K562 (cell line): ENCODE measurements at regions not wholly inside any gene's neighbourhood (a gene's known extent, or its start where the extent isn't known, plus 50 kb on each side); places are given as distances from the start of the nearest gene placed in this dataset.

Experiments used
- ATAC-seq: fragments of 200-7000 bp; cut with Tn5 transposase; 3 replicates; pipeline ENCODE4 v1.9.1; 2020; ENCODE audit warnings: moderate library complexity
- BruUV-seq: library from RNA; stranded (reverse); fragments of 400-500 nt; replicated peaks from 2 replicates; lab custom pipeline; 2021; lab: Mats Ljungman, UMichigan
- CTCF ChIA-PET: fragments of 300-600 bp; formaldehyde crosslinking; extraction: SDS; loops from one replicate; lab custom pipeline; 2021; ENCODE audit warnings: low intra/inter-chr PET ratio; lab: Yijun Ruan, JAX
- POLR2A ChIA-PET: fragments of 300-600, 350-650 bp; sonication (Branson Sonifier 250); formaldehyde crosslinking; extraction: SDS; loops from one replicate; lab custom pipeline; 2021; ENCODE audit warnings: antibody characterized with exemption, inconsistent platforms; lab: Yijun Ruan, JAX
- DNase-seq, 4 experiments: peaks; one replicate each; pipeline versions ENCODE4 v3.0.0 to v3.0.0-alpha.2; 2011 to 2018; ENCODE audit warnings: low spot score in 3 of 4, mixed read lengths in 3 of 4; ENCODE audit errors: extremely low read depth in 1 of 4
- FAIRE-seq: peaks from 2 replicates; lab custom pipeline; 2011; peaks lifted over from hg19 to GRCh38; lab: Jason Lieb, UNC
- H2AFZ ChIP-seq: 2 replicates; pipeline ENCODE4 v1.6.0; 2011; ENCODE audit warnings: low read depth, low read length, control low read depth, inconsistent platforms
- H3K27ac ChIP-seq: fragments of 200-600 bp; 3 replicates; pipeline ENCODE4 v1.8.0; 2011; ENCODE audit warnings: low read depth, mild to moderate bottlenecking, control low read depth, inconsistent platforms, low read length, moderate library complexity, mixed read lengths; ENCODE audit errors: extremely low read depth
- H3K27me3 ChIP-seq, 2 experiments: fragments of 300-600 bp in 1 of 2; 2 replicates in 1 of 2; 3 replicates in 1 of 2; pipeline versions ENCODE4 v1.6.0 to v1.8.0; 2011; ENCODE audit warnings: inconsistent platforms in 2 of 2, low read length in 2 of 2, mild to moderate bottlenecking in 1 of 2, mixed read lengths in 1 of 2, moderate library complexity in 1 of 2; ENCODE audit not compliant: control insufficient read depth in 2 of 2, insufficient read depth in 2 of 2
- H3K36me3 ChIP-seq: fragments of 300-600 bp; 3 replicates; pipeline ENCODE4 v1.8.0; 2011; ENCODE audit warnings: mild to moderate bottlenecking, low read length, inconsistent platforms; ENCODE audit not compliant: control insufficient read depth, insufficient read depth
- H3K4me1 ChIP-seq, 2 experiments: fragments of 200-600 bp in 1 of 2; replicated peaks in 1 of 2; 2 replicates in 1 of 2; 3 replicates in 1 of 2; pipeline versions ENCODE4 v1.5.1 to v1.8.0; 2011; ENCODE audit warnings: inconsistent platforms in 2 of 2, low read length in 2 of 2, mild to moderate bottlenecking in 1 of 2, mixed read lengths in 1 of 2, moderate library complexity in 1 of 2; ENCODE audit not compliant: control insufficient read depth in 2 of 2, insufficient read depth in 2 of 2
- H3K4me2 ChIP-seq: 2 replicates; pipeline ENCODE4 v1.6.1; 2011; ENCODE audit warnings: low read length, control low read depth, inconsistent platforms, mixed read lengths; ENCODE audit not compliant: insufficient read depth
- H3K4me3 ChIP-seq: fragments of 200-600 bp; sonication (generic), shearing (Covaris generic); 2 replicates; pipeline ENCODE4 v1.5.1; 2016; ENCODE audit warnings: control low read depth, inconsistent platforms
- H3K79me2 ChIP-seq: fragments of 200-600 bp; 3 replicates; pipeline ENCODE4 v1.8.0; 2011; ENCODE audit warnings: low read length, inconsistent platforms; ENCODE audit not compliant: control insufficient read depth, insufficient read depth
- H3K9ac ChIP-seq, 2 experiments: 2 replicates each; pipeline versions ENCODE4 v1.6.0 to v1.6.1; 2011; ENCODE audit warnings: low read depth in 2 of 2, low read length in 2 of 2, control low read depth in 1 of 2, inconsistent platforms in 1 of 2, mild to moderate bottlenecking in 1 of 2, mixed read lengths in 1 of 2; ENCODE audit not compliant: insufficient read depth in 1 of 2
- H3K9me1 ChIP-seq: one replicate; pipeline ENCODE4 v1.6.0; 2011; ENCODE audit warnings: inconsistent platforms, mild to moderate bottlenecking, low read length, moderate library complexity; ENCODE audit not compliant: control insufficient read depth, insufficient read depth
- H3K9me3 ChIP-seq: replicated peaks from 2 replicates; pipeline ENCODE4 v1.5.1; 2011; ENCODE audit warnings: low read depth, low read length, inconsistent platforms; ENCODE audit not compliant: control insufficient read depth, insufficient read depth
- H4K20me1 ChIP-seq: replicated peaks from 2 replicates; pipeline ENCODE4 v1.6.1; 2011; ENCODE audit warnings: low read length, inconsistent platforms, mixed read lengths; ENCODE audit not compliant: control insufficient read depth, insufficient read depth
- CTCF ChIP-seq, 3 experiments: IDR thresholded peaks in 2 of 3; conservative IDR thresholded peaks in 1 of 3; 2 replicates each; pipeline ENCODE4 v1.5.1; 2011 to 2012; ENCODE audit warnings: low read length in 3 of 3, mild to moderate bottlenecking in 3 of 3, control low read depth in 2 of 3, improper control_type of control experiment in 1 of 3, inconsistent platforms in 1 of 3, low read depth in 1 of 3, mixed read lengths in 1 of 3, moderate library complexity in 1 of 3; ENCODE audit not compliant: insufficient read depth in 2 of 3
- RAD21 ChIP-seq, 2 experiments: fragments of 250-450 bp in 1 of 2; fragments of 450-650 bp in 1 of 2; sonication (Bioruptor Pico) in 1 of 2; formaldehyde crosslinking in 1 of 2; IDR thresholded peaks in 1 of 2; conservative IDR thresholded peaks in 1 of 2; 2 replicates each; pipeline versions ENCODE4 v1.4.0 to v1.8.0; 2020 to 2022; ENCODE audit warnings: mild to moderate bottlenecking in 2 of 2, moderate library complexity in 1 of 2
- ZNF780A ChIP-seq: fragments of 250-450 bp; sonication (Bioruptor Pico); IDR thresholded peaks from 2 replicates; pipeline ENCODE4 v1.5.0; 2021; ENCODE audit warnings: mild to moderate bottlenecking
- WGBS: fragments of 100-300 bp; shearing (Covaris generic); methylation state at CpG from one replicate; pipeline ENCODE4 v1.1.6; 2016; ENCODE audit warnings: low coverage, mixed read lengths; ENCODE audit not compliant: insufficient coverage; ENCODE audit errors: missing lambda C conversion rate; 5-methylcytosine and 5-hydroxymethylcytosine counted together
- in situ Hi-C: fragments of 300-500 bp; cut with MboI; formaldehyde crosslinking; loops from 4 replicates; pipeline ENCODE4 v1.15.0; 2018; ENCODE audit warnings: inconsistent platforms, mixed read lengths
- intact Hi-C: fragments of 100-400 bp; cut with micrococcal nuclease; formaldehyde crosslinking; loops from 2 replicates; pipeline ENCODE4 v1.14.2; 2022

- Histone ChIP-seq H3K4me1 (no peaks in the 10 kb centered on the region), H3K27me3 (no peaks in the 10 kb centered on the region), H3K27ac (no peak overlapping the region), H3K4me3 (no peak overlapping the region)
- BruUV-seq, result no TSS peak
- DNase-seq, result peak; percentile 7 to 14 (median 11)
- peak; percentile 8 to 34; a peak in 2 of 4 replicates for TF ChIP-seq RAD21 (CRISPR knock-in tag; conservative IDR thresholded peaks at IDR 0.05 in 1 of 2, IDR thresholded peaks at IDR 0.05 in 1 of 2)
- TF ChIP-seq CTCF (IDR thresholded peaks at IDR 0.05 in 2 of 3, conservative IDR thresholded peaks at IDR 0.05 in 1 of 3; ENCODE audit: insufficient read depth in 2 of 3, low read depth in 1 of 3, low read length in 3 of 3), result peak in 2 of 3 experiments; percentile 42 to 43; a peak in 4 of 6 replicates
- no peak for TF ChIP-seq ZNF780A (CRISPR knock-in tag)
- TF ChIP-seq, all 486 proteins: peak for 2
- no peaks in the 10 kb centered on the region for H3K9me1 ChIP-seq
- WGBS, result 3% methylated on average over 2 of the region's 2 CpGs
- ChIA-PET CTCF (interaction anchor here (0.5 kb wide), 1 partner anchor 1309 kb away, joined by 3 read pairs; the partner anchor contains the start of gene SORCS3), POLR2A (interaction anchor here (0.6 kb wide), 1 partner anchor 444 kb away, joined by 3 read pairs; no protein-coding TSS in a partner anchor)
- H3K79me2 ChIP-seq, result no peaks in the 10 kb centered on the region
- no peak overlapping the region for H2AFZ ChIP-seq
- no peak overlapping the region for H3K9ac ChIP-seq
- FAIRE-seq (no peak), ATAC-seq (no peak)
- no peak overlapping the region for H3K4me2 ChIP-seq
- H3K9me3 ChIP-seq, result no peaks in the 10 kb centered on the region
- no peaks in the 10 kb centered on the region for H3K36me3 ChIP-seq
- intact Hi-C loops, result loop anchor here (10.0 kb wide), 1 partner anchor 224 kb away; no protein-coding TSS in a partner anchor
- no peaks in the 10 kb centered on the region for H4K20me1 ChIP-seq
- in situ Hi-C loops, result no loop called here
These were observed 1214.1 kb downstream of the SORCS1 start for GRCh38 chr10:105950410-105950809.
